PFSK-1 (cell line): ENCODE measurements at regions not wholly inside any gene's neighbourhood (a gene's known extent, or its start where the extent isn't known, plus 50 kb on each side); places are given as distances from the start of the nearest gene placed in this dataset.

Experiments
- FOXP2 ChIP-seq: optimal IDR thresholded peaks from 2 replicates; pipeline ENCODE3; 2011; ENCODE audit warnings: borderline replicate concordance, control low read depth, inconsistent platforms; ENCODE audit not compliant: insufficient read depth; ENCODE audit errors: extremely low read length, extremely low read depth
- POLR2AphosphoS5 ChIP-seq: IDR thresholded peaks from 2 replicates; pipeline ENCODE4 v1.6.1; 2012; ENCODE audit warnings: low read depth, mild to moderate bottlenecking, control low read depth, low read length, moderate library complexity
- SIN3A ChIP-seq: IDR thresholded peaks from 2 replicates; pipeline ENCODE4 v1.6.1; 2012; ENCODE audit warnings: mild to moderate bottlenecking, low read length, moderate library complexity, borderline replicate concordance; ENCODE audit not compliant: insufficient read depth
- TAF1 ChIP-seq: IDR thresholded peaks from 2 replicates; pipeline ENCODE4 v1.6.1; 2012; ENCODE audit warnings: low read length, control low read depth, borderline replicate concordance; ENCODE audit not compliant: insufficient read depth
- TF ChIP-seq, protein P1 (sequence below), 2 experiments: IDR thresholded peaks; 2 replicates each; pipeline versions ENCODE4 v1.6.1 to v1.8.0; 2011 to 2012; ENCODE audit warnings: low read depth in 2 of 2, low read length in 2 of 2, control low read depth in 1 of 2, inconsistent platforms in 1 of 2, mild to moderate bottlenecking in 1 of 2, moderate library complexity in 1 of 2; ENCODE audit not compliant: insufficient read depth in 1 of 2

DNA sequence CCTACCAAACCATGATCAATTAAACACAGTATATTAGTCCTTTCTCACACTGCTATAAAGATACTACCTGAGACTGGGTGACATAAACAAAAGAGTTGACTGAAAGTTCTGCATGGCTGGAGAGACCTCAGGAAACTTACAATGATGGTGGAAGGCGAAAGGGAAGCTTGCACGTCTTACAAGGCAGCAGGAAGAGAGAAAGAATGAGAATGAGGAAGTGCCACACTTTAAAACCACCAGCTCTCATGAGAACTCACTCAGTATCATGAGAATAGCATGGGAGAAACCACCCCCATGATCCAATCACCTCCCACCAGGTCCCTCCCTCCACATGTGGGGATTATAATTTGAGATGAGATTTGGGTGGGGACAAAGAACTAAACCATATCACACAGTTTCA, 324.9 kb upstream of the ZNF507 start:
- TF ChIP-seq POLR2AphosphoS5, result no peak
- TF ChIP-seq, protein P1, sequence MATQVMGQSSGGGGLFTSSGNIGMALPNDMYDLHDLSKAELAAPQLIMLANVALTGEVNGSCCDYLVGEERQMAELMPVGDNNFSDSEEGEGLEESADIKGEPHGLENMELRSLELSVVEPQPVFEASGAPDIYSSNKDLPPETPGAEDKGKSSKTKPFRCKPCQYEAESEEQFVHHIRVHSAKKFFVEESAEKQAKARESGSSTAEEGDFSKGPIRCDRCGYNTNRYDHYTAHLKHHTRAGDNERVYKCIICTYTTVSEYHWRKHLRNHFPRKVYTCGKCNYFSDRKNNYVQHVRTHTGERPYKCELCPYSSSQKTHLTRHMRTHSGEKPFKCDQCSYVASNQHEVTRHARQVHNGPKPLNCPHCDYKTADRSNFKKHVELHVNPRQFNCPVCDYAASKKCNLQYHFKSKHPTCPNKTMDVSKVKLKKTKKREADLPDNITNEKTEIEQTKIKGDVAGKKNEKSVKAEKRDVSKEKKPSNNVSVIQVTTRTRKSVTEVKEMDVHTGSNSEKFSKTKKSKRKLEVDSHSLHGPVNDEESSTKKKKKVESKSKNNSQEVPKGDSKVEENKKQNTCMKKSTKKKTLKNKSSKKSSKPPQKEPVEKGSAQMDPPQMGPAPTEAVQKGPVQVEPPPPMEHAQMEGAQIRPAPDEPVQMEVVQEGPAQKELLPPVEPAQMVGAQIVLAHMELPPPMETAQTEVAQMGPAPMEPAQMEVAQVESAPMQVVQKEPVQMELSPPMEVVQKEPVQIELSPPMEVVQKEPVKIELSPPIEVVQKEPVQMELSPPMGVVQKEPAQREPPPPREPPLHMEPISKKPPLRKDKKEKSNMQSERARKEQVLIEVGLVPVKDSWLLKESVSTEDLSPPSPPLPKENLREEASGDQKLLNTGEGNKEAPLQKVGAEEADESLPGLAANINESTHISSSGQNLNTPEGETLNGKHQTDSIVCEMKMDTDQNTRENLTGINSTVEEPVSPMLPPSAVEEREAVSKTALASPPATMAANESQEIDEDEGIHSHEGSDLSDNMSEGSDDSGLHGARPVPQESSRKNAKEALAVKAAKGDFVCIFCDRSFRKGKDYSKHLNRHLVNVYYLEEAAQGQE (IDR thresholded peaks at IDR 0.05; ENCODE audit: insufficient read depth in 1 of 2, low read depth in 2 of 2, low read length in 2 of 2), result no peak
- no peak for TF ChIP-seq SIN3A
- no peak for TF ChIP-seq TAF1
- TF ChIP-seq FOXP2, result no peak

DNA sequence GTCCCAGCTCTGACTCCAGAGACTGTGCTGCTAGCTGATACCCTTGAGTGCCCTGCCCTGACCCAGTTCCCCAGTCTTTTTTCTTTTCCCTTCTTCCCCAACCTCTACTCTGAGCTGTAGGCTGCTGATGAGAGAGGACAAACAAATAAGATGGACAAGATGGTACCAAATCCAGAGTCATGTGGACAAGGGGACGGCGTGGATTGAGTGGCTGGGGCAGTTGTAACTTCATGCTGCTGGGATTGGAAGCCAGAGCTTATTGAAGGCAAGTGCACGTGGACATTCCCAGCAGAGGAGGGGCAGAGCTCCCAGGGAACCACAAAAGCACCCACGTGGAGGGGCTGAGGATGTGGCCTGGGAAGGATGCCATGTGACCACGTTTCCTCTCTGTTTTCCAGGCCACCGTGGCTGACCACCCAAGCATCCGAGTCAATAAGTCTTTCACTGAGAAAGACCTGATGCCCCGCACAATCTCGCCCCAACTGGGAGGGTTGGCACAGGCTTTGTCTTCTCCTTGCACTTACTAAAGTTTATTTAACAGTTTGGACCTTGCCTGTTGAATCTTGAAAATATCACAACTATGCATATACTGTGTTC, 323.3 kb upstream of the ZNF507 start:
- TF ChIP-seq TAF1, result no peak
- no peak for TF ChIP-seq POLR2AphosphoS5
- TF ChIP-seq FOXP2, result no peak

DNA sequence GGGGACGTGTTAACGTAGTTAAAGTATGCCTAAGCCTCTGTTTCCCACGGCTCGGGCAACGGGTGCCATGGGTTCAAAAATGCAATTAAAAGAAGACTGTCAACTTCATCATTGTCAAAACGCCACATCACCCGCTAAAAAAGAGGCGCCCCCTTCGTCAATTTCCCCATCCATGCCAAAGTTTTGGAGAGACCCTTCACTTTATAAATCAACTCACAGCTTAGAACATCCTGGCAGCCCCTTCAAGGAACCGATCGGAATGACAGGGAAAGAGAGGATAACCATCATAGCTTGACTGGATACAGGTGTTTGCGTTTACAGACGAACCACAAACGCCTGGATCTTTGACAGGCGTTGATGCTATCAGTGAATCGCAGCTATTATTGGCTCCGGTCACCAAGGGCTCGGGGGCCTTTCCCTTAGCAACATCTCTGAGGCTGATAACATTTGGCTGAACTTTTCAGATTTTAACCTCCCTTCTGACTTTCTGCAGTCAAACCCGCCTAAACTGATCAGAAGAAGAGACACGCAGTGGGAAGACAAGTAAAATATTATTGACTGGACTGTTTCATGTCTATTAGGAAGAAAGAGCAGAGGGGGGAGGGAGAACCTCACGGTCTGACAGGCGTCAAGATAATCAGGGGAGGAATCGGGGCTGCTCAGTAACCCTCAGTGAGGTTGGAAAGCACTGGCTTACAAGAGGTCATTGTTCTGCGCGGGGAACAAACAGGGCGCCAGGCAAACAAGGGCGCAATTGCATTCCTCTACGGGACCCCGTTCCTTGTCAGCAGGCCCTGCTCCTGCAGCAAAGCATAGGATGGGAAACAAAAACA, 322.5 kb upstream of the ZNF507 start:
- no peak for TF ChIP-seq FOXP2
- TF ChIP-seq TAF1, result no peak
- TF ChIP-seq, protein P1 (IDR thresholded peaks at IDR 0.05; ENCODE audit: insufficient read depth in 1 of 2, low read depth in 2 of 2, low read length in 2 of 2), result no peak
- no peak for TF ChIP-seq SIN3A
- TF ChIP-seq POLR2AphosphoS5, result no peak

DNA sequence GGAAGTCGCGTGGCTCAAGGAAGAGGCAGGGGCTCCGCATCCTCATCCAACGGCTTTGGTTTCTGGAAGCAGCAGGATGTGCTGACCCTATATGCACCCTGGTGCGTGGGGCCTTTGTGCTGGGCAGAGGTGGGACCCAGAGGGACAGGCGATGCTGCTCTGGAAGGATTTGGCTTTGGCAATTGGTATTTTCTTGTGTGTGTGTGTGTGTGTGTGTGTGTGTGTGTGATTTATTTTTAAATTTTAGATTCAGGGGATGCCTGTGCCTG, 321.9 kb upstream of the ZNF507 start:
- TF ChIP-seq TAF1, result no peak
- TF ChIP-seq, protein P1 (IDR thresholded peaks at IDR 0.05; ENCODE audit: insufficient read depth in 1 of 2, low read depth in 2 of 2, low read length in 2 of 2), result no peak
- no peak for TF ChIP-seq POLR2AphosphoS5
- no peak for TF ChIP-seq SIN3A
- TF ChIP-seq FOXP2, result no peak

DNA sequence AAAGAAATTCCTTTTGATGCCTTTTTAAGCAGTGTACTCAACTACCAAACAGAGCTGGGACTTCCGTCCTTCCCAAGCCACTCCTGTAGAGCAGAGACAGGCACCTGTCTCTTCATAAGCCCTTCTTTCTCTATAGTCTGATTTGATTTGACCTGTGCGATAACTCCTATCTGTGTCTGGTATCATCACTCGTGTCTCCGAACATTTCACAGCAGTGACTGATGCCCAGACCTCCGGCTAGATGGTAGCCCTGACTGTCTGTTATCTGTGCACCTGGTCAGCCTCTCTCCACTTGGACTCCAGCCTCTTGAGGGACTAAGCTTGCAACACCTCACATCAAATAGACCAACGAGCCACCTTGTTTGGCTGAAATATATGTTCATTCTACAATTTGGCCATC, 316.2 kb upstream of the ZNF507 start:
- no peak for TF ChIP-seq FOXP2
- TF ChIP-seq SIN3A, result no peak
- no peak for TF ChIP-seq POLR2AphosphoS5
- TF ChIP-seq, protein P1 (IDR thresholded peaks at IDR 0.05; ENCODE audit: insufficient read depth in 1 of 2, low read depth in 2 of 2, low read length in 2 of 2), result no peak
- no peak for TF ChIP-seq TAF1
